Panc1 (cell line): ENCODE measurements at regions not wholly inside any gene's neighbourhood (a gene's known extent, or its start where the extent isn't known, plus 50 kb on each side); places are given as distances from the start of the nearest gene placed in this dataset.

ENCODE experiments used
- ATAC-seq: fragments of 200-7000 bp; cut with Tn5 transposase; 2 replicates; pipeline ENCODE4 v1.9.1; 2020; ENCODE audit warnings: mild to moderate bottlenecking, moderate library complexity
- BruUV-seq: library from RNA; stranded (reverse); fragments of 400-500 nt; replicated peaks from 2 replicates; lab custom pipeline; 2021; lab: Mats Ljungman, UMichigan
- CTCF ChIA-PET: fragments of 300-600 bp; sonication (Branson Sonifier 250); formaldehyde crosslinking; loops from one replicate; lab custom pipeline; 2022; ENCODE audit warnings: antibody characterized with exemption; lab: Charles Lee
- POLR2A ChIA-PET: fragments of 300-600 bp; sonication (Branson Sonifier 250); formaldehyde crosslinking; loops from one replicate; lab custom pipeline; 2022; ENCODE audit warnings: antibody characterized with exemption; lab: Charles Lee
- DNase-seq: peaks from one replicate; pipeline ENCODE4 v3.0.0-alpha.2; 2010; ENCODE audit warnings: low read depth, low spot score
- H3K27ac ChIP-seq: 2 replicates; pipeline ENCODE4 v1.5.1; 2011; ENCODE audit warnings: mild to moderate bottlenecking, low read length, inconsistent platforms
- H3K27me3 ChIP-seq: fragments of 200-500 bp; sonication (Bioruptor generic); 2 replicates; pipeline ENCODE4 v1.6.0; 2014; ENCODE audit warnings: low read length, inconsistent platforms; ENCODE audit not compliant: control insufficient read depth, insufficient read depth
- H3K36me3 ChIP-seq: fragments of 200-500 bp; sonication (Bioruptor generic); 2 replicates; pipeline ENCODE4 v1.5.1; 2014; ENCODE audit warnings: inconsistent platforms, mild to moderate bottlenecking, low read length, moderate library complexity; ENCODE audit not compliant: control insufficient read depth, insufficient read depth
- H3K4me1 ChIP-seq: 2 replicates; pipeline ENCODE4 v1.5.1; 2011; ENCODE audit warnings: inconsistent platforms, mild to moderate bottlenecking, low read length, moderate library complexity; ENCODE audit not compliant: control insufficient read depth, insufficient read depth
- H3K4me3 ChIP-seq, 2 experiments: 2 replicates each; pipeline ENCODE4 v1.5.1; 2011 to 2012; ENCODE audit warnings: low read depth in 2 of 2, low read length in 2 of 2, mild to moderate bottlenecking in 2 of 2, inconsistent platforms in 1 of 2, moderate library complexity in 1 of 2
- H3K9me3 ChIP-seq: fragments of 200-500 bp; sonication (Bioruptor generic); 2 replicates; pipeline ENCODE4 v1.5.1; 2014; ENCODE audit warnings: low read depth, mild to moderate bottlenecking, inconsistent platforms, low read length, moderate library complexity; ENCODE audit not compliant: control insufficient read depth, insufficient read depth
- POLR2AphosphoS5 ChIP-seq: IDR thresholded peaks from 2 replicates; pipeline ENCODE4 v1.6.1; 2012; ENCODE audit warnings: mild to moderate bottlenecking, low read depth, low read length, moderate library complexity
- SIN3A ChIP-seq: IDR thresholded peaks from 2 replicates; pipeline ENCODE4 v1.6.1; 2012; ENCODE audit warnings: low read depth, mild to moderate bottlenecking, low read length, moderate library complexity, borderline replicate concordance; ENCODE audit not compliant: insufficient read depth
- TCF7L2 ChIP-seq: IDR thresholded peaks from 2 replicates; pipeline ENCODE4 v1.6.1; 2011; ENCODE audit warnings: mild to moderate bottlenecking, low read depth, low read length, inconsistent platforms
- in situ Hi-C: cut with HindIII; loops from 2 replicates; pipeline ENCODE4 v1.10.0; 2016; ENCODE audit warnings: low sequenced_read_pairs, low pct_unique_long_range_greater_than_20kb
- intact Hi-C: fragments of 100-400 bp; cut with micrococcal nuclease; formaldehyde crosslinking; loops from one replicate; pipeline ENCODE4 v1.10.0; 2022; ENCODE audit not compliant: unreplicated experiment
- TF ChIP-seq, protein P1 (sequence below), 2 experiments: IDR thresholded peaks; 2 replicates each; pipeline ENCODE4 v1.6.1; 2011 to 2012; ENCODE audit warnings: low read depth in 2 of 2, control low read depth in 1 of 2, low read length in 1 of 2, mild to moderate bottlenecking in 1 of 2, moderate library complexity in 1 of 2; ENCODE audit not compliant: insufficient read depth in 1 of 2
- TF ChIP-seq, protein P2 (sequence below): fragments of 450-650 bp; IDR thresholded peaks from 2 replicates; pipeline ENCODE4 v1.5.1; 2017; ENCODE audit warnings: mild to moderate bottlenecking

DNA sequence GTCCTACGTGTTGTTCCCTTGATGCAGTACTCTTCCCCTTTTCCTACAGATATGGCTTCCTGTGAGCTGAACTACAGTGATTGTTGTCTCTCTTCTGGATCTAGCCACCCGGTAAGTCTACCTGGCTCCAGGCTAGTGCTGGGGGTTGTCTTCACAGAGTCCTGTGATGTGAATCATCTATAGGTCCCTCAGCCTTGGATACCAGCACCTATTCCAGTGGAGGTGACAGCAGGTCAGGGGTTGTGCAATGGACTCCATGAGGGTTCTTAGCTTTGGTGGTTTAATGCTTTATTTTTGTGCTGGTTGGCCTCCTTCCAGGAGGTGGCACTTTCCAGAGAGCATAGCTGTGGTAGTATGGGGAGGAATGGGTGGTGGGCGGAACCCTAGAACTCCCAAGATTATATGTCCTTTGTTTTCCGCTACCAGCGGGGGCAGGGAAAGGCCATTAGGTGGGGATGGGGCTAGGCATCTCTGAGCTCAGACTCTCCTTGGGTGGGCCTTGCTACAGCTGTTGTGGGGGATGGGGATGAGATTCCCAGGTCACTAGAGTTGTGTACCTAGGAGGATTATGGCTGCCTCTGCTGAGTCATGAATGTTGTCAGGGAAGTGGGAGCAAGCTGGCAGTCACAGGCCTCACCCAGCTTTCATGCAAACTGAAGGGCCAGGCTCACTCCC is 121.4 kb upstream of the ANKRD50 start:
- ATAC-seq = no peak
- intact Hi-C loops = no loop called here
- Histone ChIP-seq H3K36me3 (no peaks in the 10 kb centered on the region), H3K4me1 (no peaks in the 10 kb centered on the region), H3K27me3 (no peaks in the 10 kb centered on the region), H3K9me3 (no peaks in the 10 kb centered on the region), H3K27ac (no peak overlapping the region), H3K4me3 (no peak overlapping the region)
- POLR2A ChIA-PET = no interaction called here
- TF ChIP-seq, protein P1, sequence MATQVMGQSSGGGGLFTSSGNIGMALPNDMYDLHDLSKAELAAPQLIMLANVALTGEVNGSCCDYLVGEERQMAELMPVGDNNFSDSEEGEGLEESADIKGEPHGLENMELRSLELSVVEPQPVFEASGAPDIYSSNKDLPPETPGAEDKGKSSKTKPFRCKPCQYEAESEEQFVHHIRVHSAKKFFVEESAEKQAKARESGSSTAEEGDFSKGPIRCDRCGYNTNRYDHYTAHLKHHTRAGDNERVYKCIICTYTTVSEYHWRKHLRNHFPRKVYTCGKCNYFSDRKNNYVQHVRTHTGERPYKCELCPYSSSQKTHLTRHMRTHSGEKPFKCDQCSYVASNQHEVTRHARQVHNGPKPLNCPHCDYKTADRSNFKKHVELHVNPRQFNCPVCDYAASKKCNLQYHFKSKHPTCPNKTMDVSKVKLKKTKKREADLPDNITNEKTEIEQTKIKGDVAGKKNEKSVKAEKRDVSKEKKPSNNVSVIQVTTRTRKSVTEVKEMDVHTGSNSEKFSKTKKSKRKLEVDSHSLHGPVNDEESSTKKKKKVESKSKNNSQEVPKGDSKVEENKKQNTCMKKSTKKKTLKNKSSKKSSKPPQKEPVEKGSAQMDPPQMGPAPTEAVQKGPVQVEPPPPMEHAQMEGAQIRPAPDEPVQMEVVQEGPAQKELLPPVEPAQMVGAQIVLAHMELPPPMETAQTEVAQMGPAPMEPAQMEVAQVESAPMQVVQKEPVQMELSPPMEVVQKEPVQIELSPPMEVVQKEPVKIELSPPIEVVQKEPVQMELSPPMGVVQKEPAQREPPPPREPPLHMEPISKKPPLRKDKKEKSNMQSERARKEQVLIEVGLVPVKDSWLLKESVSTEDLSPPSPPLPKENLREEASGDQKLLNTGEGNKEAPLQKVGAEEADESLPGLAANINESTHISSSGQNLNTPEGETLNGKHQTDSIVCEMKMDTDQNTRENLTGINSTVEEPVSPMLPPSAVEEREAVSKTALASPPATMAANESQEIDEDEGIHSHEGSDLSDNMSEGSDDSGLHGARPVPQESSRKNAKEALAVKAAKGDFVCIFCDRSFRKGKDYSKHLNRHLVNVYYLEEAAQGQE (IDR thresholded peaks at IDR 0.05; ENCODE audit: insufficient read depth in 1 of 2, low read depth in 2 of 2, low read length in 1 of 2) = no peak
- TF ChIP-seq POLR2AphosphoS5 = no peak
- no peak for TF ChIP-seq SIN3A
- TF ChIP-seq, protein P2, sequence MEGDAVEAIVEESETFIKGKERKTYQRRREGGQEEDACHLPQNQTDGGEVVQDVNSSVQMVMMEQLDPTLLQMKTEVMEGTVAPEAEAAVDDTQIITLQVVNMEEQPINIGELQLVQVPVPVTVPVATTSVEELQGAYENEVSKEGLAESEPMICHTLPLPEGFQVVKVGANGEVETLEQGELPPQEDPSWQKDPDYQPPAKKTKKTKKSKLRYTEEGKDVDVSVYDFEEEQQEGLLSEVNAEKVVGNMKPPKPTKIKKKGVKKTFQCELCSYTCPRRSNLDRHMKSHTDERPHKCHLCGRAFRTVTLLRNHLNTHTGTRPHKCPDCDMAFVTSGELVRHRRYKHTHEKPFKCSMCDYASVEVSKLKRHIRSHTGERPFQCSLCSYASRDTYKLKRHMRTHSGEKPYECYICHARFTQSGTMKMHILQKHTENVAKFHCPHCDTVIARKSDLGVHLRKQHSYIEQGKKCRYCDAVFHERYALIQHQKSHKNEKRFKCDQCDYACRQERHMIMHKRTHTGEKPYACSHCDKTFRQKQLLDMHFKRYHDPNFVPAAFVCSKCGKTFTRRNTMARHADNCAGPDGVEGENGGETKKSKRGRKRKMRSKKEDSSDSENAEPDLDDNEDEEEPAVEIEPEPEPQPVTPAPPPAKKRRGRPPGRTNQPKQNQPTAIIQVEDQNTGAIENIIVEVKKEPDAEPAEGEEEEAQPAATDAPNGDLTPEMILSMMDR = no peak
- no peak for TF ChIP-seq TCF7L2
- in situ Hi-C loops = no loop called here
- DNase-seq = no peak
- BruUV-seq = no TSS peak
- CTCF ChIA-PET = no interaction called here

DNA sequence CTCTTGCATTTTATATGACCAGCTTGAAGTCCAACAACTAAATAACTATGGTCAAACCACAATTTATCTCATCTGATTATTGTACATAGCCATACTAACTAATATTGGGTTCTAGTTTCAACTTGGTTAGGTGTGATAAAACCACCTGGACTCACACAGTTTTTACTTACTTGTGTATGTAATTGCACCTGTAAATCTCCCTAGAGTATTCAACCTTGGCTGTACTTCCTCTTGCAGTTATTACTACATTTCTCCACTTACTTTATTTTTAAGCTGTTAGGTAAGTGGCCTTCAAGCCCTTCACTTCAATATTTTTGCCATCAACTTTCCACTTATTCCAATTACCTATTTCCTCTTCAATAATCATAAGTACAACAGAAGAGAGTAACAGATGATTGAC is 115.8 kb upstream of the ANKRD50 start:
- Histone ChIP-seq H3K4me1 (no peaks in the 10 kb centered on the region), H3K36me3 (no peaks in the 10 kb centered on the region), H3K9me3 (no peaks in the 10 kb centered on the region), H3K27ac (no peak overlapping the region), H3K4me3 (no peak overlapping the region), H3K27me3 (no peaks in the 10 kb centered on the region)
- no TSS peak for BruUV-seq
- ATAC-seq (no peak), DNase-seq (no peak)
- ChIA-PET POLR2A (no interaction called here), CTCF (no interaction called here)
- in situ Hi-C loops (no loop called here), intact Hi-C loops (no loop called here)
- TF ChIP-seq POLR2AphosphoS5 (no peak), SIN3A (no peak), TCF7L2 (no peak)
- TF ChIP-seq, protein P2 = no peak
- TF ChIP-seq, protein P1 (IDR thresholded peaks at IDR 0.05; ENCODE audit: insufficient read depth in 1 of 2, low read depth in 2 of 2, low read length in 1 of 2) = no peak
